ENCODE measurements at regions not wholly inside any gene's neighbourhood (a gene's known extent, or its start where the extent isn't known, plus 50 kb on each side); places are given as distances from the start of the nearest gene placed in this dataset.

GRCh38 chr5:68154119-68154857, 61.3 kb upstream of the PIK3R1 start:
- TF ChIP-seq POLR2A (IDR thresholded peaks at IDR 0.05; ENCODE audit: low read depth, low read length) (no peak), POLR2AphosphoS5 (IDR thresholded peaks at IDR 0.05; ENCODE audit: low read depth, low read length) (no peak)
